Caco-2 (cell line): ENCODE measurements at regions not wholly inside any gene's neighbourhood (a gene's known extent, or its start where the extent isn't known, plus 50 kb on each side); places are given as distances from the start of the nearest gene placed in this dataset.

Source experiments
- BruUV-seq: library from RNA; stranded (reverse); fragments of 400-500 nt; replicated peaks from 2 replicates; lab custom pipeline; 2021; lab: Mats Ljungman, UMichigan
- CTCF ChIA-PET: fragments of 300-600 bp; sonication (Branson Sonifier 250); formaldehyde crosslinking; loops from one replicate; lab custom pipeline; 2022; ENCODE audit warnings: antibody characterized with exemption; lab: Charles Lee
- POLR2A ChIA-PET: fragments of 300-600 bp; sonication (Branson Sonifier 250); formaldehyde crosslinking; loops from one replicate; lab custom pipeline; 2022; ENCODE audit warnings: antibody characterized with exemption; lab: Charles Lee
- DNase-seq, 2 experiments: peaks; one replicate each; pipeline versions ENCODE4 v3.0.0 to v3.0.0-alpha.2; 2020 to 2022
- H3K27me3 ChIP-seq: replicated peaks from 2 replicates; pipeline ENCODE4 v1.6.0; 2011; ENCODE audit warnings: low read length; ENCODE audit not compliant: control insufficient read depth, insufficient read depth
- H3K36me3 ChIP-seq: 2 replicates; pipeline ENCODE4 v1.5.1; 2011; ENCODE audit warnings: low read length; ENCODE audit not compliant: control insufficient read depth, insufficient read depth
- H3K4me1 ChIP-seq: fragments of 250-450 bp; sonication (Bioruptor Pico); 2 replicates; pipeline ENCODE4 v1.5.1; 2020; ENCODE audit warnings: mild to moderate bottlenecking
- H3K4me3 ChIP-seq: 2 replicates; pipeline ENCODE4 v1.5.1; 2011; ENCODE audit warnings: low read depth, mild to moderate bottlenecking, control low read depth, low read length
- H3K9me3 ChIP-seq: fragments of 250-450 bp; sonication (Bioruptor Pico); 2 replicates; pipeline ENCODE4 v1.5.1; 2020; ENCODE audit warnings: mild to moderate bottlenecking, moderate library complexity
- H3K27ac Mint-ChIP-seq: one replicate; pipeline ENCODE4 v1.8.0; 2022; ENCODE audit warnings: mixed read lengths; ENCODE audit not compliant: unreplicated experiment
- H3K27me3 Mint-ChIP-seq: one replicate; pipeline ENCODE4 v1.8.0; 2022; ENCODE audit warnings: mixed read lengths; ENCODE audit not compliant: insufficient read depth, unreplicated experiment
- H3K36me3 Mint-ChIP-seq: one replicate; pipeline ENCODE4 v1.8.0; 2022; ENCODE audit warnings: mild to moderate bottlenecking, mixed read lengths; ENCODE audit not compliant: insufficient read depth, unreplicated experiment
- H3K4me1 Mint-ChIP-seq: one replicate; pipeline ENCODE4 v1.8.0; 2022; ENCODE audit warnings: low read depth, mixed read lengths; ENCODE audit not compliant: unreplicated experiment
- H3K4me3 Mint-ChIP-seq: one replicate; pipeline ENCODE4 v1.8.0; 2022; ENCODE audit warnings: mild to moderate bottlenecking, moderate library complexity, mixed read lengths; ENCODE audit not compliant: unreplicated experiment
- H3K9me3 Mint-ChIP-seq: one replicate; pipeline ENCODE4 v1.8.0; 2022; ENCODE audit warnings: mixed read lengths; ENCODE audit not compliant: unreplicated experiment
- intact Hi-C: fragments of 100-400 bp; cut with micrococcal nuclease; formaldehyde crosslinking; loops from one replicate; pipeline ENCODE4 v1.10.0; 2022; ENCODE audit not compliant: unreplicated experiment
- TF ChIP-seq, protein P1 (sequence below), 2 experiments: fragments of 200-600 bp in 1 of 2; IDR thresholded peaks; 1 replicate in 1 of 2; 2 replicates in 1 of 2; pipeline versions ENCODE4 v1.5.1 to v1.8.0; 2011 to 2022; ENCODE audit warnings: antibody characterized with exemption in 1 of 2, control low read depth in 1 of 2, inconsistent platforms in 1 of 2, low read depth in 1 of 2, low read length in 1 of 2, mild to moderate bottlenecking in 1 of 2, moderate library complexity in 1 of 2; ENCODE audit not compliant: insufficient read depth in 1 of 2, severe bottlenecking in 1 of 2, unreplicated experiment in 1 of 2

DNA sequence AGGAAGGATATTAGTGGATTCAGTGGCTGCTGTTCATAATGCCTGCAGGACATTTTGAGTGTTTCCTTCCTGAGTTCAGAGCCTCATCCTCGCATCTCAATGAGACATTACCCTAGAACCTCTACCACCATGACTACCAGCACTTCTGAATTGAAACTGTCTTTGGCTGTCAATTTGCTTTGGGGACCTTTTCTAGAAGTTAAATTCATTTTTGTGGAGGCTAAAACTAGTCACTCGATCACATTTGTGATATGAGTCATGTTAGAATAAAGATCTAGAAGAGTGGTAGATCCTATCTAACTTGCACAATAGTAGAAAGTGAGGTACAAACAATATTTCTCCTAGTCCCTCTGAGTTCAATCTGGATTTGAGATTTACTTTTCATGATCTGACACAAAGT is 124.9 kb downstream of the KCNRG start:
- no TSS peak for BruUV-seq
- no peaks in the 10 kb centered on the region for H3K36me3 Mint-ChIP-seq
- H3K9me3 Mint-ChIP-seq = no peaks in the 10 kb centered on the region
- no peak overlapping the region for H3K4me3 Mint-ChIP-seq
- Histone ChIP-seq H3K9me3 (no peaks in the 10 kb centered on the region), H3K36me3 (no peaks in the 10 kb centered on the region), H3K27me3 (no peaks in the 10 kb centered on the region), H3K4me3 (no peak overlapping the region), H3K4me1 (no peaks in the 10 kb centered on the region; the same call in 1 of the 2 replicates)
- no peak overlapping the region for H3K27ac Mint-ChIP-seq
- CTCF ChIA-PET = no interaction called here
- POLR2A ChIA-PET = no interaction called here
- TF ChIP-seq, protein P1, sequence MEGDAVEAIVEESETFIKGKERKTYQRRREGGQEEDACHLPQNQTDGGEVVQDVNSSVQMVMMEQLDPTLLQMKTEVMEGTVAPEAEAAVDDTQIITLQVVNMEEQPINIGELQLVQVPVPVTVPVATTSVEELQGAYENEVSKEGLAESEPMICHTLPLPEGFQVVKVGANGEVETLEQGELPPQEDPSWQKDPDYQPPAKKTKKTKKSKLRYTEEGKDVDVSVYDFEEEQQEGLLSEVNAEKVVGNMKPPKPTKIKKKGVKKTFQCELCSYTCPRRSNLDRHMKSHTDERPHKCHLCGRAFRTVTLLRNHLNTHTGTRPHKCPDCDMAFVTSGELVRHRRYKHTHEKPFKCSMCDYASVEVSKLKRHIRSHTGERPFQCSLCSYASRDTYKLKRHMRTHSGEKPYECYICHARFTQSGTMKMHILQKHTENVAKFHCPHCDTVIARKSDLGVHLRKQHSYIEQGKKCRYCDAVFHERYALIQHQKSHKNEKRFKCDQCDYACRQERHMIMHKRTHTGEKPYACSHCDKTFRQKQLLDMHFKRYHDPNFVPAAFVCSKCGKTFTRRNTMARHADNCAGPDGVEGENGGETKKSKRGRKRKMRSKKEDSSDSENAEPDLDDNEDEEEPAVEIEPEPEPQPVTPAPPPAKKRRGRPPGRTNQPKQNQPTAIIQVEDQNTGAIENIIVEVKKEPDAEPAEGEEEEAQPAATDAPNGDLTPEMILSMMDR (IDR thresholded peaks at IDR 0.05; ENCODE audit: insufficient read depth in 1 of 2, low read depth in 1 of 2, low read length in 1 of 2, severe bottlenecking in 1 of 2, unreplicated experiment in 1 of 2) = no peak
- DNase-seq = no peak
- H3K27me3 Mint-ChIP-seq = no peaks in the 10 kb centered on the region
- intact Hi-C loops = no loop called here
- H3K4me1 Mint-ChIP-seq = no peaks in the 10 kb centered on the region

DNA sequence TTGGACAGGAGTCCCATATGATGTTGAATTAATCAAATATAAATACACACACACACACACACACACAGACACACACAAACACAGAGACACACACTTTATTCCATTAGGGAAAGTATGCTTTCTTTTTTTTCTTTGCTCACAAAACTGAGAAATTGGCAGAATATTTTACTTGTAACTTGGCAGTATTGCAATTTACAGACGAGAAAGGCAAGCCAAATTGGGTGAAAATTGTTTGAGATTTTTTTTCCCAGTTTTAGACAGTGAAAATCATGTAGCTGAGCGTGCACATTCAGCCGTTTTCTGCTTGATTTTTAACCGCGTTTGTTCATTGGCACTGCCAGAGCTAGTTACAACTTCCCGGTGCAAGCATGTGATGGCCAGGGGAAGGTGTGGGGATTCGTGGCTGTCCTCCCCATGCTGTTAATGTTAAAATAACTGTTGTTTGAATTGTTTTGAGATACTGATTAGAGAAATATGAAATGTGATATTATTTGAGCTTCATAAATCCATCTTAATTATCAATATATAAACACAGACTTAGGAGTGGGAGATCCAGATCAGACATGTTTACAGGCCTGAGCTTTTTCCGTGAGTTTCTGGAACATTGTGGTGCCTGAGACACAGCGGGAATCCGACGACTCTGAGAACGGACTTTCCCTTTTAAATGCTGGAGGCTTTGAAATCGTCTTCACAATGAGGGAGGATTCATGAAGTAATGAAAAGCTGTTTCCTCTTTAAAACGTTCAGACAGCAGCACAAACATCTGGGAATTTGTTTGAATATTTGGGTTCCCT is 125.5 kb downstream of the KCNRG start:
- ChIA-PET POLR2A (no interaction called here), CTCF (no interaction called here)
- Mint-ChIP-seq H3K27ac (no peak overlapping the region), H3K4me3 (no peak overlapping the region), H3K9me3 (no peaks in the 10 kb centered on the region), H3K27me3 (no peaks in the 10 kb centered on the region), H3K36me3 (no peaks in the 10 kb centered on the region), H3K4me1 (no peaks in the 10 kb centered on the region)
- no peak for DNase-seq
- intact Hi-C loops = no loop called here
- TF ChIP-seq, protein P1 (IDR thresholded peaks at IDR 0.05; ENCODE audit: insufficient read depth in 1 of 2, low read depth in 1 of 2, low read length in 1 of 2, severe bottlenecking in 1 of 2, unreplicated experiment in 1 of 2) = no peak
- H3K4me3 ChIP-seq = no peak overlapping the region
- H3K4me1 ChIP-seq = no peaks in the 10 kb centered on the region; the same call in 1 of the 2 replicates
- no TSS peak for BruUV-seq
- H3K27me3 ChIP-seq = no peaks in the 10 kb centered on the region
- H3K36me3 ChIP-seq = no peaks in the 10 kb centered on the region
- no peaks in the 10 kb centered on the region for H3K9me3 ChIP-seq

DNA sequence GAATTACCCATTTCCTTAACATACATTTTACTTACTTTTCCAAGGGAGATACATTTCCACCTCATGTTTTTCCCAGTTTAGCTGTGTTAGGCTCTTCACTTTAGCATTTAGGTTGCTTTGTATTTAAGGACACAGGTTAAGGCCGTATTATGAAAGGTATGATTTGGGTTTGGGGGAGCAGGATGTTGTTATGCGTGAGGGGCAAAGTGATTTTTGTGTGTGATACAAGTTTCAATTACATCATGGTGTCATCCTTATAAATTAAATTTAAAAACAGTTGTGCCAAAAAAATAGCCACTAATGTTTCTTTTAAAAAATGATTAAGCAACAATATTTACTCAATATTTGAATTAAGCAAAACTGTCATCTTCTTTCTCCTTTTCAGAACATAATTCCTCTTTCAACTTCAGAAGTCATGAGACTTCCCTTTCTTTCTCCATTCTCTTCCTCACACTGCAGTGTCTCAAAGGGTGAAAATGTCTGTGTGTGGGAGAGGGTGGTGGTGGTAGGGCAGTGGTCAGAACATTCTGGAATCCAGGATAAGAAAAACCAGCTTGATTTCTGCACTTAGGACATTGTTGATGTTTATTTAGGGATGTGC is 126.2 kb downstream of the KCNRG start:
- no TSS peak for BruUV-seq
- no peaks in the 10 kb centered on the region for H3K9me3 ChIP-seq
- H3K4me1 ChIP-seq = no peaks in the 10 kb centered on the region; the same call in 1 of the 2 replicates
- Mint-ChIP-seq H3K4me1 (no peaks in the 10 kb centered on the region), H3K4me3 (no peak overlapping the region), H3K27ac (no peak overlapping the region), H3K9me3 (no peaks in the 10 kb centered on the region), H3K36me3 (no peaks in the 10 kb centered on the region), H3K27me3 (no peaks in the 10 kb centered on the region)
- TF ChIP-seq, protein P1 (IDR thresholded peaks at IDR 0.05; ENCODE audit: insufficient read depth in 1 of 2, low read depth in 1 of 2, low read length in 1 of 2, severe bottlenecking in 1 of 2, unreplicated experiment in 1 of 2) = no peak
- H3K4me3 ChIP-seq = no peak overlapping the region
- intact Hi-C loops = no loop called here
- H3K36me3 ChIP-seq = no peaks in the 10 kb centered on the region
- ChIA-PET CTCF (no interaction called here), POLR2A (no interaction called here)
- no peak for DNase-seq
- H3K27me3 ChIP-seq = no peaks in the 10 kb centered on the region
